ENCODE measurements at regions not wholly inside any gene's neighbourhood (a gene's known extent, or its start where the extent isn't known, plus 50 kb on each side); places are given as distances from the start of the nearest gene placed in this dataset.

DNA sequence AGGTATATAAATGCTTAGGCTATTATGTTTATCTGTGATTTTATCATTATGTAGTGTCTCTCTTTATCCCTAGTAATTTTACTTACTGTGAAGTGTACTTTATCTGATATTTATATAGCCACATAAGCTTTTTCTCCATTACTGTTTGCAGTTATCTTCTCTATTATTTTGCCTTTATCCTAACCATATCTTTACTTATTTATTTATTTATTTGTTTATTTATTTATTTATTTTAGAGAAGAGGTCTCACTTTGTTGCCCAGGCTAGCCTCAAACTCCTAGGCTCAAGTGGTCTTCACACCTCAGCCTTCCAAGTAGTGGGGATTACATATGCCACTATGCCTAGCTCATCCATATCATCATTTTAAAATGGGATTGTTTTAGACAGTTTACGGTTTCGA, 331.8 kb downstream of the C7orf25 start:
- TF ChIP-seq, protein P1, sequence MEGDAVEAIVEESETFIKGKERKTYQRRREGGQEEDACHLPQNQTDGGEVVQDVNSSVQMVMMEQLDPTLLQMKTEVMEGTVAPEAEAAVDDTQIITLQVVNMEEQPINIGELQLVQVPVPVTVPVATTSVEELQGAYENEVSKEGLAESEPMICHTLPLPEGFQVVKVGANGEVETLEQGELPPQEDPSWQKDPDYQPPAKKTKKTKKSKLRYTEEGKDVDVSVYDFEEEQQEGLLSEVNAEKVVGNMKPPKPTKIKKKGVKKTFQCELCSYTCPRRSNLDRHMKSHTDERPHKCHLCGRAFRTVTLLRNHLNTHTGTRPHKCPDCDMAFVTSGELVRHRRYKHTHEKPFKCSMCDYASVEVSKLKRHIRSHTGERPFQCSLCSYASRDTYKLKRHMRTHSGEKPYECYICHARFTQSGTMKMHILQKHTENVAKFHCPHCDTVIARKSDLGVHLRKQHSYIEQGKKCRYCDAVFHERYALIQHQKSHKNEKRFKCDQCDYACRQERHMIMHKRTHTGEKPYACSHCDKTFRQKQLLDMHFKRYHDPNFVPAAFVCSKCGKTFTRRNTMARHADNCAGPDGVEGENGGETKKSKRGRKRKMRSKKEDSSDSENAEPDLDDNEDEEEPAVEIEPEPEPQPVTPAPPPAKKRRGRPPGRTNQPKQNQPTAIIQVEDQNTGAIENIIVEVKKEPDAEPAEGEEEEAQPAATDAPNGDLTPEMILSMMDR (IDR thresholded peaks at IDR 0.05; ENCODE audit: extremely low read depth in 1 of 2, insufficient read depth in 1 of 2, low read depth in 1 of 2, low read length in 2 of 2) = no peak
- TF ChIP-seq EZH2 (IDR thresholded peaks at IDR 0.05; ENCODE audit: borderline replicate concordance, low read depth, low read length, severe bottlenecking) (no peak), POLR2A (IDR thresholded peaks at IDR 0.05; ENCODE audit: low read depth, low read length) (no peak), POLR2AphosphoS5 (IDR thresholded peaks at IDR 0.05; ENCODE audit: insufficient read depth, low read depth, low read length) (no peak), MYC (IDR thresholded peaks at IDR 0.05; ENCODE audit: low read depth, low read length) (no peak)
